PFSK-1 (cell line): ENCODE measurements at regions not wholly inside any gene's neighbourhood (a gene's known extent, or its start where the extent isn't known, plus 50 kb on each side); places are given as distances from the start of the nearest gene placed in this dataset.

Source experiments
- FOXP2 ChIP-seq: optimal IDR thresholded peaks from 2 replicates; pipeline ENCODE3; 2011; ENCODE audit warnings: borderline replicate concordance, control low read depth, inconsistent platforms; ENCODE audit not compliant: insufficient read depth; ENCODE audit errors: extremely low read length, extremely low read depth
- POLR2AphosphoS5 ChIP-seq: IDR thresholded peaks from 2 replicates; pipeline ENCODE4 v1.6.1; 2012; ENCODE audit warnings: low read depth, mild to moderate bottlenecking, control low read depth, low read length, moderate library complexity
- SIN3A ChIP-seq: IDR thresholded peaks from 2 replicates; pipeline ENCODE4 v1.6.1; 2012; ENCODE audit warnings: mild to moderate bottlenecking, low read length, moderate library complexity, borderline replicate concordance; ENCODE audit not compliant: insufficient read depth
- TAF1 ChIP-seq: IDR thresholded peaks from 2 replicates; pipeline ENCODE4 v1.6.1; 2012; ENCODE audit warnings: low read length, control low read depth, borderline replicate concordance; ENCODE audit not compliant: insufficient read depth
- TF ChIP-seq, protein P1 (sequence below), 2 experiments: IDR thresholded peaks; 2 replicates each; pipeline versions ENCODE4 v1.6.1 to v1.8.0; 2011 to 2012; ENCODE audit warnings: low read depth in 2 of 2, low read length in 2 of 2, control low read depth in 1 of 2, inconsistent platforms in 1 of 2, mild to moderate bottlenecking in 1 of 2, moderate library complexity in 1 of 2; ENCODE audit not compliant: insufficient read depth in 1 of 2

DNA sequence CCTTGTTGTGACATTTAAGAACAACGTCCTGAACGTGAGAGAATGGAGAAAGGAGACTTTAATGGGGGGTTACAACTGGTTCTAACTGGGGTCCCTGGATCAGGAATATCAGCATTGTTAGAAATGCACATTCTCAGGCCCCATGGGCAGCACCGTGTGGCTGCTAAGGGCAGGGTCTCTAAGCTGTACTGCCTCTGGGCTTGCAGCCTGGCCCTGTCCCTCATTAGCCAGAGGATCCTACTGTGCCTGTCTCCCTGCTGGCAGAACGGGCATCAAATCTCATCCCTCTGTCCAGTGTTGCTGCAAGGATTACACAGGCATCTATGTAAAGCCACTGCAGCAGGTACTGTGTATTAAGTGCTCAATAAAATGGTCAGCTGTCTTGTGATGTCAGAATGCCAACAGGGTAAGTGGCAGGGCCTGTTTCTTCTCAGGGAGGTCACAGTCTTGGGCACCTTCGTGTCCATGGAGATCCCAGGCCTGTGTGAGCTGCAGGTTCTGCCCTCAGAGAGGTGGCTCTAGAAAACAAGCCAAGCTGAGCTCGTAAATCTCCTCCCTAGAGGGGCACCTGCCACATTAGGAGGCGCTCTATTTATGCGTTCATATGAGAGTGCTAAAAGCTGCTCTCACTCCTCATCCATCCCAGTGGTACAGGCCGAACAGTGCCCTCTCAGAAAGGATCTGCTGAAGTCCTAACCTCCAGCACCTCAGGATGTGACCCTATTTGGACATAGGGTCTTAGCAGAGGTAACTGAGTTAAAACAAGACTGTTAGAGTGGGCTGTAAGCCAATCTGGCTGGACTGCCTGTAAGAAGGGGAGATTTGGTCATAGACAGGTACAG lies 210.5 kb downstream of the GADD45G start:
- TF ChIP-seq TAF1 = no peak
- TF ChIP-seq FOXP2 = no peak
- TF ChIP-seq, protein P1, sequence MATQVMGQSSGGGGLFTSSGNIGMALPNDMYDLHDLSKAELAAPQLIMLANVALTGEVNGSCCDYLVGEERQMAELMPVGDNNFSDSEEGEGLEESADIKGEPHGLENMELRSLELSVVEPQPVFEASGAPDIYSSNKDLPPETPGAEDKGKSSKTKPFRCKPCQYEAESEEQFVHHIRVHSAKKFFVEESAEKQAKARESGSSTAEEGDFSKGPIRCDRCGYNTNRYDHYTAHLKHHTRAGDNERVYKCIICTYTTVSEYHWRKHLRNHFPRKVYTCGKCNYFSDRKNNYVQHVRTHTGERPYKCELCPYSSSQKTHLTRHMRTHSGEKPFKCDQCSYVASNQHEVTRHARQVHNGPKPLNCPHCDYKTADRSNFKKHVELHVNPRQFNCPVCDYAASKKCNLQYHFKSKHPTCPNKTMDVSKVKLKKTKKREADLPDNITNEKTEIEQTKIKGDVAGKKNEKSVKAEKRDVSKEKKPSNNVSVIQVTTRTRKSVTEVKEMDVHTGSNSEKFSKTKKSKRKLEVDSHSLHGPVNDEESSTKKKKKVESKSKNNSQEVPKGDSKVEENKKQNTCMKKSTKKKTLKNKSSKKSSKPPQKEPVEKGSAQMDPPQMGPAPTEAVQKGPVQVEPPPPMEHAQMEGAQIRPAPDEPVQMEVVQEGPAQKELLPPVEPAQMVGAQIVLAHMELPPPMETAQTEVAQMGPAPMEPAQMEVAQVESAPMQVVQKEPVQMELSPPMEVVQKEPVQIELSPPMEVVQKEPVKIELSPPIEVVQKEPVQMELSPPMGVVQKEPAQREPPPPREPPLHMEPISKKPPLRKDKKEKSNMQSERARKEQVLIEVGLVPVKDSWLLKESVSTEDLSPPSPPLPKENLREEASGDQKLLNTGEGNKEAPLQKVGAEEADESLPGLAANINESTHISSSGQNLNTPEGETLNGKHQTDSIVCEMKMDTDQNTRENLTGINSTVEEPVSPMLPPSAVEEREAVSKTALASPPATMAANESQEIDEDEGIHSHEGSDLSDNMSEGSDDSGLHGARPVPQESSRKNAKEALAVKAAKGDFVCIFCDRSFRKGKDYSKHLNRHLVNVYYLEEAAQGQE (IDR thresholded peaks at IDR 0.05; ENCODE audit: insufficient read depth in 1 of 2, low read depth in 2 of 2, low read length in 2 of 2) = no peak
- TF ChIP-seq SIN3A = no peak
- TF ChIP-seq POLR2AphosphoS5 = no peak

DNA sequence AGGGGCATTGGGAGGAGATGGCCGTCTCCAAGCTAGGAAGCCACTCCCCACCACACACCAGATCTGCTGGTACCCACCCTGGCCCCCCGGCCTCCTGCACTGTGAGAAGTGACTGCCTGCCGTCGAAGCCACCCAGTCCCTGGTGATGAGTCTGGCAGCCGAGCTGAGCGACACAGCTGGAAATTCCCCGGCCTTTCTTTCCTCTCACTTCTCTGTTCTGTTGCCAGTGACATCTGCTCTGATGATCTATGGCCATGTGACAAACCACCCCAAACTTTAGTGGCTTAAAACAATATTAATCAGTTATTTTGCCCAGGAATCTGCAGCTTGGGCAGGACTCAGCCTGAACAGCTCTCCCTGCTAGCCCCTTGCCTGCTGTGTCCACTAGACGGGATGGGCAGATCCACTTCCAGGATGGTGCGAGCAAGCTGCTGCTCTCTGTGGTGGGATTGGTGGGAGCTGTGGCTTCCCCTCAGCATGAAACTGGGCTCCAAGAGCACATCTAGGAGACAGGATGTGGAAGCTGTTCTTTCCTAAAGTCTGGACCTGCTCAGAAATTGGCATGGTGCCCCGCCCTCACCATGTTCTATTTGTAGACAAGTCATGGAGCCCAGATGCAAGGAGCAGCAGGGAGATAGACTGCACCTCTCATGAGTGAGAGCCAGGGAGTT lies 211.2 kb downstream of the GADD45G start:
- TF ChIP-seq, protein P1 (IDR thresholded peaks at IDR 0.05; ENCODE audit: insufficient read depth in 1 of 2, low read depth in 2 of 2, low read length in 2 of 2) = no peak
- TF ChIP-seq TAF1 = no peak
- TF ChIP-seq SIN3A = no peak
- TF ChIP-seq FOXP2 = no peak
- TF ChIP-seq POLR2AphosphoS5 = no peak

DNA sequence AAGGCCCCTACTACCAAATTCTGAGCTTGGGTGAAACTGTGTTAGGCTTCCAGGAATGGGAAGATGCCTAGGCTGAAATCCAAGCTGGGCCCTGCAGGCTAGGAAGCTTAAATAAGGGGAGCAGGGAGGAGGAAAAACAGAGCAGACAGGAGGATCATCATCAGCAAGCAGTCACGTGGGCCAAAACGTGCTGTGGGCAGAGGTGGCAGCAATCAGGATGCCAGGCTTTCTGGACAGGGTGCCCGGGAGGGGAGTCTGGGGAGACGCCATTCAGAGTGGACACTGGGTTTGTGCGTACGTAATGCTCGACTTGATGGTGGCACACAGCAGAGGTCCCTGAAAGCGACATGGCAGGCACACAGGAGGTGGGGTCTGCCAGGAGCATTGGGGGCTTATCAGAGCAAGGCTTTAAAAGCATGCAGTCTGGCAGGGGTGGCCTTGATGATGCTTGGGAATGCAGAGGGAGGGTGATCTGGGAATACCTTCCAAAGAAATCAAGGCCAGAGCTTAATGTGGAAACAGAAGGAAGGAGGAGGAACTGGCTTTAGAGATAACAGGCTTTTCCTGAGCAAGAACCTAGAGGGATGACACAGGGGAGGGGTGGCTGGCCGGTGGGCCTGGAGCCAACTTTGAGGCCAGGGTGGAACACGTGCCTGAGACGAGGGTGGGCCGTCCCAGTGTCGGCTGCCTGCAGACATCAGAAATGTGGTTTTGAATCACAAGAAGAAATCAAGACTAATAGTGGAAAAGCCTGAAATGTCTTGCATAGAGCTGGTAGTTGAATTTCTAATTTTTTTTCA lies 212.5 kb downstream of the GADD45G start:
- TF ChIP-seq FOXP2 = no peak
- no peak for TF ChIP-seq TAF1
- no peak for TF ChIP-seq POLR2AphosphoS5
- TF ChIP-seq, protein P1 (IDR thresholded peaks at IDR 0.05; ENCODE audit: insufficient read depth in 1 of 2, low read depth in 2 of 2, low read length in 2 of 2) = no peak
- no peak for TF ChIP-seq SIN3A

DNA sequence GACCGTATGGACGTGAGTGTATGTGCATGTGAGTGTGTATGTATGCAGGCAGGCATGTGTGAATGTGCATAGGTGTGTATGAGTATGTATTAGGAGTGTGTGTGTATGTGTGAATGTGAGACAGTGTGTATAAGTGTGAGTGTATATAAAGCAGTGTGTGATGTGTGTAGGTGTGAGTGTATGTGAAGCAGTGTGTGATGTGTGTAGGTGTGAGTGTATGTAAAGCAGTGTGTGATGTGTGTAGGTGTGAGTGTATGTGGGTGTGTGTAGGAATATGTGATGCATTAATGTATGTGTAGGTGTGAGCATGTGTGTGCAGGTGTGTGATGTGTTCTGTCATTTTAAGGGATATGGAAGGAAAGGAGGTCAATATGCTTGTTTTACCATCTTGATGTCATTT lies 215.5 kb downstream of the GADD45G start:
- TF ChIP-seq FOXP2 = no peak
- no peak for TF ChIP-seq TAF1
- TF ChIP-seq SIN3A = no peak
- TF ChIP-seq, protein P1 (IDR thresholded peaks at IDR 0.05; ENCODE audit: insufficient read depth in 1 of 2, low read depth in 2 of 2, low read length in 2 of 2) = no peak
- no peak for TF ChIP-seq POLR2AphosphoS5
